H1 (cell line): ENCODE measurements at regions not wholly inside any gene's neighbourhood (a gene's known extent, or its start where the extent isn't known, plus 50 kb on each side); places are given as distances from the start of the nearest gene placed in this dataset.

Experiments
- CTCF ChIA-PET: fragments of 300-600 bp; sonication (Branson Sonifier 250); formaldehyde crosslinking; loops from one replicate; lab custom pipeline; 2021; ENCODE audit not compliant: partially characterized antibody; lab: Charles Lee
- POLR2A ChIA-PET: fragments of 300-600 bp; sonication (Branson Sonifier 250); formaldehyde crosslinking; loops from one replicate; lab custom pipeline; 2021; ENCODE audit warnings: inconsistent platforms; ENCODE audit not compliant: partially characterized antibody; lab: Charles Lee
- DNase-seq, 2 experiments: peaks; one replicate each; pipeline versions ENCODE4 v3.0.0 to v3.0.0-alpha.2; 2010 to 2022; ENCODE audit warnings: low spot score in 2 of 2, low read depth in 1 of 2, mixed read lengths in 1 of 2
- FAIRE-seq: peaks from 2 replicates; lab custom pipeline; 2011; peaks lifted over from hg19 to GRCh38; lab: Jason Lieb, UNC
- H2AFZ ChIP-seq: 2 replicates; pipeline ENCODE4 v1.8.1; 2012; ENCODE audit warnings: low read length, inconsistent platforms
- H2AK5ac ChIP-seq: 2 replicates; pipeline ENCODE4 v1.6.1; 2013; ENCODE audit warnings: low read depth, low read length
- H2BK120ac ChIP-seq: replicated peaks from 2 replicates; pipeline ENCODE3; 2013; ENCODE audit warnings: low read depth, low read length, inconsistent platforms
- H2BK12ac ChIP-seq: 2 replicates; pipeline ENCODE4 v1.6.1; 2013; ENCODE audit warnings: low read depth, low read length
- H2BK15ac ChIP-seq: 2 replicates; pipeline ENCODE4 v1.6.1; 2013; ENCODE audit warnings: low read length
- H2BK20ac ChIP-seq: 2 replicates; pipeline ENCODE4 v1.6.1; 2013; ENCODE audit warnings: low read length
- H2BK5ac ChIP-seq: 2 replicates; pipeline ENCODE4 v1.6.1; 2013; ENCODE audit warnings: low read depth, low read length
- H3K14ac ChIP-seq: 2 replicates; pipeline ENCODE4 v1.6.1; 2013; ENCODE audit warnings: inconsistent platforms; ENCODE audit not compliant: insufficient read length
- H3K18ac ChIP-seq: 2 replicates; pipeline ENCODE4 v1.6.1; 2013; ENCODE audit warnings: low read length; ENCODE audit errors: extremely low read depth
- H3K23ac ChIP-seq: 2 replicates; pipeline ENCODE4 v1.6.1; 2013; ENCODE audit warnings: inconsistent platforms; ENCODE audit not compliant: insufficient read length
- H3K23me2 ChIP-seq: 2 replicates; pipeline ENCODE4 v1.6.1; 2013; ENCODE audit warnings: low read depth, low read length
- H3K27ac ChIP-seq: 2 replicates; pipeline ENCODE4 v1.6.1; 2011; ENCODE audit warnings: low read depth, low read length, inconsistent platforms
- H3K27me3 ChIP-seq, 4 experiments: replicated peaks in 1 of 4; 1 replicate in 1 of 4; 2 replicates in 3 of 4; pipeline versions ENCODE4 v1.6.1 to v1.8.1; 2011 to 2013; ENCODE audit warnings: low read length in 3 of 4, mild to moderate bottlenecking in 3 of 4, inconsistent platforms in 2 of 4, mixed read lengths in 2 of 4, moderate library complexity in 1 of 4; ENCODE audit not compliant: control insufficient read depth in 3 of 4, insufficient read depth in 3 of 4; ENCODE audit errors: extremely low read depth in 1 of 4
- H3K36me3 ChIP-seq, 4 experiments: 2 replicates each; pipeline versions ENCODE4 v1.6.1 to v1.8.1; 2011 to 2013; ENCODE audit warnings: mild to moderate bottlenecking in 4 of 4, low read length in 3 of 4, moderate library complexity in 2 of 4, control low read depth in 1 of 4, inconsistent platforms in 1 of 4; ENCODE audit not compliant: insufficient read depth in 4 of 4, control insufficient read depth in 2 of 4
- H3K4ac ChIP-seq: replicated peaks from 2 replicates; pipeline ENCODE3; 2013; ENCODE audit warnings: low read length, low read depth, mixed read lengths, inconsistent platforms; ENCODE audit not compliant: insufficient read length
- H3K4me1 ChIP-seq, 4 experiments: replicated peaks in 1 of 4; 1 replicate in 1 of 4; 2 replicates in 3 of 4; pipeline versions ENCODE4 v1.6.1 to v1.8.1; 2011 to 2013; ENCODE audit warnings: low read length in 3 of 4, inconsistent platforms in 2 of 4, mixed read lengths in 1 of 4; ENCODE audit not compliant: insufficient read depth in 4 of 4, control insufficient read depth in 3 of 4
- H3K4me2 ChIP-seq, 2 experiments: 2 replicates each; pipeline versions ENCODE4 v1.6.1 to v1.8.1; 2011 to 2013; ENCODE audit warnings: low read depth in 2 of 2, low read length in 2 of 2, control low read depth in 1 of 2, inconsistent platforms in 1 of 2, mild to moderate bottlenecking in 1 of 2; ENCODE audit not compliant: insufficient read depth in 1 of 2
- H3K4me3 ChIP-seq, 4 experiments: fragments of 200-600, 300-600 bp in 1 of 4; sonication (generic), shearing (Covaris generic), sonication (Bioruptor Twin) in 1 of 4; 2 replicates each; pipeline versions ENCODE4 v1.5.1 to v1.8.1; 2011 to 2016; ENCODE audit warnings: low read length in 4 of 4, low read depth in 3 of 4, control low read depth in 2 of 4, inconsistent platforms in 2 of 4, mild to moderate bottlenecking in 2 of 4, mixed read lengths in 1 of 4, moderate library complexity in 1 of 4; ENCODE audit not compliant: insufficient read depth in 2 of 4; ENCODE audit errors: extremely low read depth in 1 of 4
- H3K56ac ChIP-seq: replicated peaks from 2 replicates; pipeline ENCODE3; 2013; ENCODE audit warnings: low read depth, mild to moderate bottlenecking, mixed read lengths, low read length, inconsistent platforms; ENCODE audit not compliant: insufficient read length
- H3K79me1 ChIP-seq: 2 replicates; pipeline ENCODE4 v1.6.1; 2013; ENCODE audit warnings: low read depth, low read length, control low read depth
- H3K79me2 ChIP-seq, 2 experiments: 2 replicates each; pipeline versions ENCODE4 v1.6.1 to v1.8.1; 2012 to 2013; ENCODE audit warnings: low read length in 2 of 2, mild to moderate bottlenecking in 2 of 2, inconsistent platforms in 1 of 2; ENCODE audit not compliant: insufficient read depth in 2 of 2, control insufficient read depth in 1 of 2
- H3K9ac ChIP-seq, 4 experiments: replicated peaks in 1 of 4; 1 replicate in 1 of 4; 2 replicates in 3 of 4; pipeline versions ENCODE4 v1.6.1 to v1.8.1; 2011 to 2013; ENCODE audit warnings: low read depth in 3 of 4, low read length in 3 of 4, control low read depth in 2 of 4, mild to moderate bottlenecking in 2 of 4, moderate library complexity in 2 of 4, inconsistent platforms in 1 of 4; ENCODE audit errors: extremely low read depth in 1 of 4
- H3K9me3 ChIP-seq, 2 experiments: 2 replicates each; pipeline versions ENCODE4 v1.6.1 to v1.8.1; 2012 to 2013; ENCODE audit warnings: mild to moderate bottlenecking in 2 of 2, moderate library complexity in 2 of 2, control low read depth in 1 of 2, inconsistent platforms in 1 of 2, low read depth in 1 of 2, low read length in 1 of 2, mixed read lengths in 1 of 2; ENCODE audit not compliant: insufficient read depth in 2 of 2
- H4K20me1 ChIP-seq, 2 experiments: replicated peaks in 1 of 2; 2 replicates each; pipeline versions ENCODE3 to v1.8.1; 2011 to 2013; ENCODE audit warnings: inconsistent platforms in 2 of 2, low read length in 2 of 2, mild to moderate bottlenecking in 1 of 2; ENCODE audit not compliant: insufficient read depth in 2 of 2, control insufficient read depth in 1 of 2
- H4K5ac ChIP-seq: 2 replicates; pipeline ENCODE4 v1.6.1; 2013; ENCODE audit warnings: low read length, low read depth, mixed read lengths, inconsistent platforms; ENCODE audit not compliant: insufficient read length
- H4K8ac ChIP-seq: 2 replicates; pipeline ENCODE4 v1.8.0; 2013; ENCODE audit warnings: mild to moderate bottlenecking, moderate library complexity, low read length, inconsistent platforms; ENCODE audit not compliant: insufficient read depth; ENCODE audit errors: extremely low read depth
- H4K91ac ChIP-seq: replicated peaks from 2 replicates; pipeline ENCODE3; 2013; ENCODE audit warnings: low read length, mixed read lengths, inconsistent platforms; ENCODE audit not compliant: insufficient read length
- ATF2 ChIP-seq: IDR thresholded peaks from 2 replicates; pipeline ENCODE4 v1.6.1; 2012; ENCODE audit warnings: low read length, inconsistent platforms
- ATF3 ChIP-seq: IDR thresholded peaks from 2 replicates; pipeline ENCODE4 v1.6.1; 2011; ENCODE audit warnings: low read depth, mild to moderate bottlenecking, low read length; ENCODE audit not compliant: insufficient read depth
- CEBPB ChIP-seq: IDR thresholded peaks from 2 replicates; pipeline ENCODE4 v1.6.1; 2012; ENCODE audit warnings: low read depth, low read length
- CHD1 ChIP-seq: IDR thresholded peaks from 2 replicates; pipeline ENCODE4 v1.6.1; 2012; ENCODE audit warnings: low read depth, low read length, improper control_type of control experiment
- EGR1 ChIP-seq: IDR thresholded peaks from 2 replicates; pipeline ENCODE4 v1.6.1; 2011; ENCODE audit warnings: low read depth, low read length, borderline replicate concordance
- EZH2 ChIP-seq: fragments of 200-600 bp; sonication (generic); IDR thresholded peaks from 2 replicates; pipeline ENCODE4 v1.7.1; 2012; ENCODE audit warnings: low read depth, mild to moderate bottlenecking, moderate library complexity, low read length, inconsistent platforms; ENCODE audit not compliant: severe bottlenecking
- GABPA ChIP-seq: IDR thresholded peaks from 2 replicates; pipeline ENCODE4 v1.6.1; 2011; ENCODE audit warnings: mild to moderate bottlenecking, low read length, moderate library complexity, borderline replicate concordance; ENCODE audit not compliant: insufficient read depth
- GTF2F1 ChIP-seq: IDR thresholded peaks from 2 replicates; pipeline ENCODE4 v1.6.1; 2012; ENCODE audit warnings: low read depth, low read length, improper control_type of control experiment, borderline replicate concordance
- JUND ChIP-seq: IDR thresholded peaks from 2 replicates; pipeline ENCODE4 v1.6.1; 2011; ENCODE audit warnings: mild to moderate bottlenecking, improper control_type of control experiment, low read length
- PHF8 ChIP-seq: fragments of 200-600 bp; sonication (generic); conservative IDR thresholded peaks from 2 replicates; pipeline ENCODE4 v1.7.1; 2012; ENCODE audit warnings: low read depth, mild to moderate bottlenecking, inconsistent platforms, low read length, moderate library complexity
- SIRT6 ChIP-seq: IDR thresholded peaks from one replicate; pipeline ENCODE4 v1.7.1; 2012; ENCODE audit warnings: low read length, inconsistent platforms
- TBP ChIP-seq: IDR thresholded peaks from 2 replicates; pipeline ENCODE4 v1.6.1; 2011; ENCODE audit warnings: low read depth, low read length, improper control_type of control experiment
- TEAD4 ChIP-seq: IDR thresholded peaks from 2 replicates; pipeline ENCODE4 v1.6.1; 2012; ENCODE audit warnings: low read depth, low read length, inconsistent platforms, mixed read lengths
- ZNF274 ChIP-seq: IDR thresholded peaks from 2 replicates; pipeline ENCODE4 v1.7.0; 2012; ENCODE audit warnings: low read length, borderline replicate concordance; ENCODE audit errors: extremely low read depth
- whole genome bisulfite sequencing, 2 experiments: shearing (Covaris generic) in 1 of 2; methylation state at CpG; one replicate each; pipeline versions ENCODE4 v1.1.6 to v1.1.7; 2013 to 2015; ENCODE audit warnings: low lambda C conversion rate in 2 of 2, mixed read lengths in 2 of 2, inconsistent platforms in 1 of 2, low coverage in 1 of 2, missing lambda C conversion rate in 1 of 2; ENCODE audit not compliant: insufficient replicate concordance in 2 of 2, insufficient coverage in 1 of 2, insufficient read length in 1 of 2; ENCODE audit errors: extremely low coverage in 1 of 2, missing lambda C conversion rate in 1 of 2; 5-methylcytosine and 5-hydroxymethylcytosine counted together

- Histone ChIP-seq H2AK5ac (no peak overlapping the region), H2BK5ac (no peak overlapping the region), H2BK120ac (no peak overlapping the region), H3K27ac (no peak overlapping the region), H2BK12ac (no peak overlapping the region), H3K79me2 (no peaks in the 10 kb centered on the region), H3K4me1 (no peaks in the 10 kb centered on the region), H3K9ac (no peak overlapping the region), H3K14ac (no peak overlapping the region), H3K4me3 (no peak overlapping the region), H3K9me3 (no peaks in the 10 kb centered on the region), H3K18ac (no peak overlapping the region), H4K20me1 (no peaks in the 10 kb centered on the region), H3K4me2 (no peak overlapping the region), H3K23ac (no peak overlapping the region), H4K5ac (no peak overlapping the region), H3K27me3 (no peaks in the 10 kb centered on the region), H3K56ac (no peak overlapping the region), H3K36me3 (no peaks in the 10 kb centered on the region), H3K23me2 (no peaks in the 10 kb centered on the region), H2BK15ac (no peak overlapping the region), H2AFZ (no peak overlapping the region), H4K8ac (no peak overlapping the region), H4K91ac (no peak overlapping the region), H3K79me1 (no peaks in the 10 kb centered on the region), H2BK20ac (no peak overlapping the region), H3K4ac (no peak overlapping the region)
- no peak for DNase-seq
- POLR2A ChIA-PET = no interaction called here
- 93% methylated on average over 2 of the region's 2 CpGs; no CpG with 5 or more reads in 1 of the 2 experiments for WGBS, 2 experiments
- FAIRE-seq = no peak
- CTCF ChIA-PET = interaction anchor here (1.3 kb wide), 1 partner anchor 8 kb away, joined by 4 read pairs; no protein-coding TSS in a partner anchor
- TF ChIP-seq JUND (no peak), GABPA (no peak), GTF2F1 (no peak), TBP (no peak), CEBPB (no peak), ATF3 (no peak), EGR1 (no peak), SIRT6 (no peak), ATF2 (no peak), CHD1 (no peak), EZH2 (no peak), ZNF274 (no peak), PHF8 (no peak), TEAD4 (no peak)
These were observed 71.2 kb upstream of the CHORDC1 start for GRCh38 chr11:90294091-90294490.
